ENCODE measurements at regions not wholly inside any gene's neighbourhood (a gene's known extent, or its start where the extent isn't known, plus 50 kb on each side); places are given as distances from the start of the nearest gene placed in this dataset.

DNA sequence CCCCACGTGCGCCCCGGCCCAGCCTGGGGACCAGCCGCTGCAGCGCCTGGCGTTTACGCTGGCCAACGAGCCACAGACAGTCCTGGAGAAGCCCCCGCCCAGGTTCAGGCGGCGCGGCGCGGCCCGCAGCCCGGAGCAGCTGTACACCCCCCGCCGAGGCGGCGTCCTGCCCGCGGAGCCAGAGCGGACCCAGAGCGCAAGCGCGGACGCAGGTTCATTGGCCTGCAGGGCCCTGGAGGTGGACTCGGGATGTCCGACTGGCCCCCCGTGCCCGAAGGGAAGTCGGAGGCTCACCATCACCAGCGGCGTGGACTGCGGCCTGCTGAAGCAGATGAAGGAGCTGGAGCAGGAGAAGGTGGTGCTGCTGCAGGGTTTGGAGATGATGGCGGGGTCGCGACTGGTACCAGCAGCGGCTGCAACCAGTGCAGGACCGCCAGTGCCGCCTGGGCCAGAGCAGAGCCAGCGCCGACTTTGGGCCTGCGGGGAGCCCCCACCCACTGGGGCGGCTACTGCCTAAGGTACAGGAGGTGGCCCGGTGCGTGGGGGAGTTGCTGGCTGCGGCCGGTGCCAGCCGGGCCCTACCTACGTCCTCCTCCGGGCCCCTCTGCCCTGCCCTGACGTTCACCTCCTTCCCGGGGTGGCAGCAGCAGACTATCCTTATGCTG, 72.0 kb upstream of the KCTD7 start:
- TF ChIP-seq, protein P1, sequence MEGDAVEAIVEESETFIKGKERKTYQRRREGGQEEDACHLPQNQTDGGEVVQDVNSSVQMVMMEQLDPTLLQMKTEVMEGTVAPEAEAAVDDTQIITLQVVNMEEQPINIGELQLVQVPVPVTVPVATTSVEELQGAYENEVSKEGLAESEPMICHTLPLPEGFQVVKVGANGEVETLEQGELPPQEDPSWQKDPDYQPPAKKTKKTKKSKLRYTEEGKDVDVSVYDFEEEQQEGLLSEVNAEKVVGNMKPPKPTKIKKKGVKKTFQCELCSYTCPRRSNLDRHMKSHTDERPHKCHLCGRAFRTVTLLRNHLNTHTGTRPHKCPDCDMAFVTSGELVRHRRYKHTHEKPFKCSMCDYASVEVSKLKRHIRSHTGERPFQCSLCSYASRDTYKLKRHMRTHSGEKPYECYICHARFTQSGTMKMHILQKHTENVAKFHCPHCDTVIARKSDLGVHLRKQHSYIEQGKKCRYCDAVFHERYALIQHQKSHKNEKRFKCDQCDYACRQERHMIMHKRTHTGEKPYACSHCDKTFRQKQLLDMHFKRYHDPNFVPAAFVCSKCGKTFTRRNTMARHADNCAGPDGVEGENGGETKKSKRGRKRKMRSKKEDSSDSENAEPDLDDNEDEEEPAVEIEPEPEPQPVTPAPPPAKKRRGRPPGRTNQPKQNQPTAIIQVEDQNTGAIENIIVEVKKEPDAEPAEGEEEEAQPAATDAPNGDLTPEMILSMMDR (conservative IDR thresholded peaks at IDR 0.05; ENCODE audit: low read depth, low read length) = no peak
- TF ChIP-seq EZH2 (IDR thresholded peaks at IDR 0.05; ENCODE audit: borderline replicate concordance, low read depth, low read length, poor library complexity, severe bottlenecking) = no peak

All from A673 (cell line).